ENCODE measurements at regions not wholly inside any gene's neighbourhood (a gene's known extent, or its start where the extent isn't known, plus 50 kb on each side); places are given as distances from the start of the nearest gene placed in this dataset.

- peaks cover 8% of the 10 kb centered on the region for H3K4me1 ChIP-seq (ENCODE audit: control insufficient read depth, insufficient read depth, low read length)
- no peak overlapping the region for H3K27ac ChIP-seq (ENCODE audit: low read length)
- H3K27me3 ChIP-seq (ENCODE audit: control insufficient read depth, insufficient read depth, low read length), result no peaks in the 10 kb centered on the region
- H3K9me3 ChIP-seq (ENCODE audit: control insufficient read depth, low read depth, low read length), result no peaks in the 10 kb centered on the region
- no peak for DNase-seq
- H3K36me3 ChIP-seq (ENCODE audit: control insufficient read depth, insufficient read depth, low read length), result no peaks in the 10 kb centered on the region
- no peak overlapping the region for H3K4me3 ChIP-seq (ENCODE audit: low read length)
- no CpG with 5 or more reads among the region's 3 CpGs for WGBS (ENCODE audit: insufficient coverage, low lambda C conversion rate)
Measured at GRCh38 chr2:149996901-149997300, 409.3 kb upstream of the MMADHC start.

DNA sequence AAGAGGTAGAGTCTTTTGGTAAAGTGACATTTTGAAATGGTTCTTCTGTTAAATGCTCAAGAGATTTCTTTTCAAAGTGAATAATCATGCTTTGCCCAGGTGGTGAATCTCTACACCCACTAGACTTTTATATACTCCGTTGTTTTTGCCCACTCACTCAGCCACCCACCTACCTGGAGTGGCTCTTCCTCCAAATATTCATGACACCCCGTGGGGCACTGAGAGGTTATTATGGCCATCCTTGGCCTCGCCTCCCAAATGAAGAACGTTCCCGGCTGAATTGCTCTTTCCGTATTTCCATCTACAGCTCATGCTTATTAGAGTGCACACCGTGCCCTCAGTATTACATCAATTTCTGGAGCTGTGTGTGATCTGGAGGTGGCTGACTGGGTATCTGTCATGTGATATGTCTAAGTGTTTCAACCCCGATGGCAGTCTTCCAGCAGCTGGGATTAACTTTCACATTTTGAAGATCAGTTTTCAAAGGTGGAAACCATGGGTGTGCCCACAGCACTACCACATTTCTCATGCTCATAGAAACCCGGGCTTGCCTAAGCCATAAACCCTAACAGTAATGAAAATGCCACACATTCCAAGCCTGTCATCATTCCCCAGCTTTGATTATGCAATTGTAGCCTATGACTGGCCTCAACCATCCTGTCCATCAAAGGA lies 406.6 kb upstream of the MMADHC start:
- no peaks in the 10 kb centered on the region for H3K36me3 ChIP-seq (ENCODE audit: control insufficient read depth, insufficient read depth, low read length)
- peak; percentile 84 to 88 for DNase-seq
- H3K4me3 ChIP-seq (ENCODE audit: low read length), result no peak overlapping the region
- peak overlapping the region; percentile 77 for H3K27ac ChIP-seq (ENCODE audit: low read length)
- 100% methylated on average over 1 of the region's 9 CpGs for WGBS (ENCODE audit: insufficient coverage, low lambda C conversion rate)
- H3K9me3 ChIP-seq (ENCODE audit: control insufficient read depth, low read depth, low read length), result no peaks in the 10 kb centered on the region
- H3K27me3 ChIP-seq (ENCODE audit: control insufficient read depth, insufficient read depth, low read length), result no peaks in the 10 kb centered on the region
- peaks cover 8% of the 10 kb centered on the region for H3K4me1 ChIP-seq (ENCODE audit: control insufficient read depth, insufficient read depth, low read length)

- H3K36me3 ChIP-seq (ENCODE audit: control insufficient read depth, insufficient read depth, low read length), result no peaks in the 10 kb centered on the region
- no CpG with 5 or more reads among the region's 1 CpG for WGBS (ENCODE audit: insufficient coverage, low lambda C conversion rate)
- no peak for DNase-seq
- no peaks in the 10 kb centered on the region for H3K9me3 ChIP-seq (ENCODE audit: control insufficient read depth, low read depth, low read length)
- no peaks in the 10 kb centered on the region for H3K27me3 ChIP-seq (ENCODE audit: control insufficient read depth, insufficient read depth, low read length)
- peaks cover 8% of the 10 kb centered on the region for H3K4me1 ChIP-seq (ENCODE audit: control insufficient read depth, insufficient read depth, low read length)
- H3K27ac ChIP-seq (ENCODE audit: low read length), result no peak overlapping the region
- no peak overlapping the region for H3K4me3 ChIP-seq (ENCODE audit: low read length)
Measured at GRCh38 chr2:149993316-149993715, 405.7 kb upstream of the MMADHC start.

DNA sequence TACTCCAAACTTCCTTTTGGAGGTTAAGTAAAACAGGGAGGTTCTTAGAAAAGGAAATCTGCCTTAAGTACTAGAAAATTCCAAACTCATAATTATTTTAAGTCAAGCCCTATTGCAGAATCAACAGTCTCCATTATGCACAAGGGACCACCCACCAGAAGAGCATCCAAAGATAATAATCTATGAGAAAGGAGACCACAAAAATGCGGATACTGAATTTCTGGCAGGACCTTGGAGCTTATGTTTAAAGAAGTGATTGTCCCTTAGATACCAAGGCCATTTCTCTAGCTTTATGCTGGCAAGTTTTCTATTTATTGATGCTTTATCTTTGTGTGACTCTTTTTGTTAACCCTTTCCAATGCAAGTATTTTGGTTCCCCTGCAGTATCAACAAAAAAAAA lies 404.0 kb upstream of the MMADHC start:
- H3K4me3 ChIP-seq (ENCODE audit: low read length), result no peak overlapping the region
- H3K27ac ChIP-seq (ENCODE audit: low read length), result no peak overlapping the region

DNA sequence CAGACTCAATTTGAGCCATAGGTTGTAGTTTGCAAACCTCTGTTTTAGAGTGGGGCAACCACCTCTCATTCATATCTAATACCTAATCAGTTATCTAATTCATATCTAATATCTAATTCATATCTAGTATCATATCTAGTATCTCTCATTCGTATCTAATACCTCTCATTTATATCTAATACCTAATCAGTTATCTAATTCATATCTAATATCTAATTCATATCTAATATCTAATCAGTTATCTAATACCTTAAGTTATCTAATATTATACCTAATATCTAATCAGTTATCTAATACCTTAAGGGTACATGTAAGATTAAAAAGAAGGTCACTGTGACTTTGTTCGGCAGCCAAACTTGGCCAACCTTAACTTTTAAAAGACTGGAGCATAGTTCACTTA lies 403.4 kb upstream of the MMADHC start:
- H3K4me3 ChIP-seq (ENCODE audit: low read length), result no peak overlapping the region
- no peak overlapping the region for H3K27ac ChIP-seq (ENCODE audit: low read length)
- H3K9me3 ChIP-seq (ENCODE audit: control insufficient read depth, low read depth, low read length), result no peaks in the 10 kb centered on the region
- no peaks in the 10 kb centered on the region for H3K27me3 ChIP-seq (ENCODE audit: control insufficient read depth, insufficient read depth, low read length)
- WGBS (ENCODE audit: insufficient coverage, low lambda C conversion rate), result 82% methylated on average over 2 of the region's 2 CpGs
- no peaks in the 10 kb centered on the region for H3K36me3 ChIP-seq (ENCODE audit: control insufficient read depth, insufficient read depth, low read length)
- peaks cover 8% of the 10 kb centered on the region for H3K4me1 ChIP-seq (ENCODE audit: control insufficient read depth, insufficient read depth, low read length)
- no peak for DNase-seq

More for the DNA sequence above, 404.0 kb upstream of the MMADHC start:
- H3K36me3 ChIP-seq (ENCODE audit: control insufficient read depth, insufficient read depth, low read length), result no peaks in the 10 kb centered on the region
- peaks cover 8% of the 10 kb centered on the region for H3K4me1 ChIP-seq (ENCODE audit: control insufficient read depth, insufficient read depth, low read length)
- no peaks in the 10 kb centered on the region for H3K9me3 ChIP-seq (ENCODE audit: control insufficient read depth, low read depth, low read length)
- DNase-seq, result no peak
- WGBS (ENCODE audit: insufficient coverage, low lambda C conversion rate), result no CpG with 5 or more reads among the region's 1 CpG
- no peaks in the 10 kb centered on the region for H3K27me3 ChIP-seq (ENCODE audit: control insufficient read depth, insufficient read depth, low read length)

DNA sequence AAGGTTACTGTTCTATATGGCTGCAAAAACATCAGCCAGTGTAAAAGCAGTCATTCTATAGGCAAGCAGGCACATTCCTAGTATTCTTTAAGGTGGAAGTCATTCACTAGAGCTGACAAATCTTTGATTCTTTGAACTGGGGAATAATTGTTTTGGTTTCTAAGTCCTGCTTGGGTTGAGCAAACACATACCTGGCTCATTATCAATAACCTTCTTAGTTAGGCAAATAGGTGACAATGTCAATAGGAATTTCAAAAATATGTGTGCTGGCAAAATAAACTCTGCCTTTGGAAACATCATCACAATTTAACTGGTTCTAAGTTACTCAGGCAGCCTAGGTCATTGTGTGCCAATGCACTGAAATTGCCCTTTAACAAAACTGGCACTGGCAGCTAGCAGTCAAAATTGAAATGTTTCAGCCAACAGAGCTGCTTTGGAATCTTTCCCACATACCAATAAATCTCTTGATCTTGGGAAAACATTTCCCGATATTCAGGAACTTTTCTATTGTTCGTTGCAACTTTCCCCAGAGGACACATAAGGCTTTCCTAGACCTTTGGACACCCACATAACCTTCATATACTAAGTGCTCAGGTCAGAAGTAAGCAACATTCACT lies 402.0 kb upstream of the MMADHC start:
- H3K27me3 ChIP-seq (ENCODE audit: control insufficient read depth, insufficient read depth, low read length), result no peaks in the 10 kb centered on the region
- peaks cover 4% of the 10 kb centered on the region for H3K4me1 ChIP-seq (ENCODE audit: control insufficient read depth, insufficient read depth, low read length)
- H3K4me3 ChIP-seq (ENCODE audit: low read length), result no peak overlapping the region
- no CpG with 5 or more reads among the region's 2 CpGs for WGBS (ENCODE audit: insufficient coverage, low lambda C conversion rate)
- no peaks in the 10 kb centered on the region for H3K9me3 ChIP-seq (ENCODE audit: control insufficient read depth, low read depth, low read length)
- H3K27ac ChIP-seq (ENCODE audit: low read length), result no peak overlapping the region
- no peak for DNase-seq
- H3K36me3 ChIP-seq (ENCODE audit: control insufficient read depth, insufficient read depth, low read length), result no peaks in the 10 kb centered on the region

GRCh38 chr2:149988361-149988760 lies 400.8 kb upstream of the MMADHC start:
- WGBS (ENCODE audit: insufficient coverage, low lambda C conversion rate), result 100% methylated on average over 3 of the region's 4 CpGs
- DNase-seq, result no peak
- H3K27ac ChIP-seq (ENCODE audit: low read length), result no peak overlapping the region

DNA sequence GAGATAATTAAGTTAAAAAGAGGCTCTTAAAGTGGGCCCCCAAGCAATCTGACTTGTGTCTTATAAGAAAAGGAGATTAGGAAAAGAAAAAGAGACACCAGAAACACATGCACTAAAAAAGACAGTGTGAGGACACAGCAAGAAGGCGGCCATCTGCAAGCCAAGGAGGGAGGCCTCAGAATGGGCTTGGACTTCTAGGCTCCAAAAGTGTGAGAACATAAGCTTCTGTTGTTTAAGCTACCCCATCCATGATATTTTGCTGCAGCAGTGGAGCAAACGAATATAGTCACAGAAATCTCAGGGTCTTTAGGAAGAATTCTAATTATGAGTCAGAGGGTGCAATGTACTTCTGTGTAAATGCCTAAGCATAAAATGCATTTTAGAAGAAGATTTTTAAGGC lies 399.3 kb upstream of the MMADHC start:
- DNase-seq, result no peak
- Histone ChIP-seq H3K9me3 (ENCODE audit: control insufficient read depth, low read depth, low read length) (no peaks in the 10 kb centered on the region), H3K36me3 (ENCODE audit: control insufficient read depth, insufficient read depth, low read length) (no peaks in the 10 kb centered on the region), H3K4me1 (ENCODE audit: control insufficient read depth, insufficient read depth, low read length) (no peaks in the 10 kb centered on the region), H3K27me3 (ENCODE audit: control insufficient read depth, insufficient read depth, low read length) (no peaks in the 10 kb centered on the region), H3K27ac (ENCODE audit: low read length) (no peak overlapping the region), H3K4me3 (ENCODE audit: low read length) (no peak overlapping the region)
- WGBS (ENCODE audit: insufficient coverage, low lambda C conversion rate), result 100% methylated on average over 1 of the region's 2 CpGs

More at GRCh38 chr2:149988361-149988760, 400.8 kb upstream of the MMADHC start:
- no peaks in the 10 kb centered on the region for H3K9me3 ChIP-seq (ENCODE audit: control insufficient read depth, low read depth, low read length)
- no peaks in the 10 kb centered on the region for H3K4me1 ChIP-seq (ENCODE audit: control insufficient read depth, insufficient read depth, low read length)
- H3K36me3 ChIP-seq (ENCODE audit: control insufficient read depth, insufficient read depth, low read length), result no peaks in the 10 kb centered on the region
- H3K27me3 ChIP-seq (ENCODE audit: control insufficient read depth, insufficient read depth, low read length), result no peaks in the 10 kb centered on the region
- no peak overlapping the region for H3K4me3 ChIP-seq (ENCODE audit: low read length)

GRCh38 chr2:149984311-149984710 lies 396.7 kb upstream of the MMADHC start:
- H3K27me3 ChIP-seq (ENCODE audit: control insufficient read depth, insufficient read depth, low read length), result no peaks in the 10 kb centered on the region
- H3K27ac ChIP-seq (ENCODE audit: low read length), result no peak overlapping the region
- H3K9me3 ChIP-seq (ENCODE audit: control insufficient read depth, low read depth, low read length), result no peaks in the 10 kb centered on the region
- H3K36me3 ChIP-seq (ENCODE audit: control insufficient read depth, insufficient read depth, low read length), result no peaks in the 10 kb centered on the region
- no peak overlapping the region for H3K4me3 ChIP-seq (ENCODE audit: low read length)
- H3K4me1 ChIP-seq (ENCODE audit: control insufficient read depth, insufficient read depth, low read length), result no peaks in the 10 kb centered on the region
- DNase-seq, result no peak

- DNase-seq, result no peak
- Histone ChIP-seq H3K36me3 (ENCODE audit: control insufficient read depth, insufficient read depth, low read length) (no peaks in the 10 kb centered on the region), H3K9me3 (ENCODE audit: control insufficient read depth, low read depth, low read length) (no peaks in the 10 kb centered on the region), H3K27ac (ENCODE audit: low read length) (no peak overlapping the region), H3K4me3 (ENCODE audit: low read length) (no peak overlapping the region), H3K4me1 (ENCODE audit: control insufficient read depth, insufficient read depth, low read length) (no peaks in the 10 kb centered on the region), H3K27me3 (ENCODE audit: control insufficient read depth, insufficient read depth, low read length) (no peaks in the 10 kb centered on the region)
- WGBS (ENCODE audit: insufficient coverage, low lambda C conversion rate), result no CpG with 5 or more reads among the region's 3 CpGs
Measured at GRCh38 chr2:149972066-149972465, 384.5 kb upstream of the MMADHC start.
